NB4 (cell line): ENCODE measurements at regions not wholly inside any gene's neighbourhood (a gene's known extent, or its start where the extent isn't known, plus 50 kb on each side); places are given as distances from the start of the nearest gene placed in this dataset.

Experiments used
- DNase-seq: peaks from one replicate; pipeline ENCODE4 v3.0.0; 2010; ENCODE audit warnings: low read depth
- H3K4me3 ChIP-seq: one replicate; pipeline ENCODE4 v1.5.1; 2011; ENCODE audit warnings: mild to moderate bottlenecking, low read depth, low read length, moderate library complexity
- MYC ChIP-seq: IDR thresholded peaks from 2 replicates; pipeline ENCODE4 v1.6.1; 2011; ENCODE audit warnings: low read depth, low read length
- POLR2A ChIP-seq: IDR thresholded peaks from 2 replicates; pipeline ENCODE4 v1.6.1; 2011; ENCODE audit warnings: mild to moderate bottlenecking; ENCODE audit not compliant: insufficient read length; ENCODE audit errors: extremely low read depth
- TF ChIP-seq, protein P1 (sequence below): IDR thresholded peaks from 2 replicates; pipeline ENCODE4 v1.6.1; 2011; ENCODE audit warnings: low read depth, low read length
- TF ChIP-seq, protein P2 (sequence below): IDR thresholded peaks from one replicate; pipeline ENCODE4 v1.5.1; 2012; ENCODE audit warnings: low read depth, low read length

GRCh38 chr15:39172380-39173281 lies 408.2 kb upstream of the THBS1 start:
- H3K4me3 ChIP-seq, result no peak overlapping the region
- DNase-seq, result no peak
- TF ChIP-seq POLR2A (no peak), MYC (no peak)
- TF ChIP-seq, protein P1, sequence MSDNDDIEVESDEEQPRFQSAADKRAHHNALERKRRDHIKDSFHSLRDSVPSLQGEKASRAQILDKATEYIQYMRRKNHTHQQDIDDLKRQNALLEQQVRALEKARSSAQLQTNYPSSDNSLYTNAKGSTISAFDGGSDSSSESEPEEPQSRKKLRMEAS, result no peak
- TF ChIP-seq, protein P2, sequence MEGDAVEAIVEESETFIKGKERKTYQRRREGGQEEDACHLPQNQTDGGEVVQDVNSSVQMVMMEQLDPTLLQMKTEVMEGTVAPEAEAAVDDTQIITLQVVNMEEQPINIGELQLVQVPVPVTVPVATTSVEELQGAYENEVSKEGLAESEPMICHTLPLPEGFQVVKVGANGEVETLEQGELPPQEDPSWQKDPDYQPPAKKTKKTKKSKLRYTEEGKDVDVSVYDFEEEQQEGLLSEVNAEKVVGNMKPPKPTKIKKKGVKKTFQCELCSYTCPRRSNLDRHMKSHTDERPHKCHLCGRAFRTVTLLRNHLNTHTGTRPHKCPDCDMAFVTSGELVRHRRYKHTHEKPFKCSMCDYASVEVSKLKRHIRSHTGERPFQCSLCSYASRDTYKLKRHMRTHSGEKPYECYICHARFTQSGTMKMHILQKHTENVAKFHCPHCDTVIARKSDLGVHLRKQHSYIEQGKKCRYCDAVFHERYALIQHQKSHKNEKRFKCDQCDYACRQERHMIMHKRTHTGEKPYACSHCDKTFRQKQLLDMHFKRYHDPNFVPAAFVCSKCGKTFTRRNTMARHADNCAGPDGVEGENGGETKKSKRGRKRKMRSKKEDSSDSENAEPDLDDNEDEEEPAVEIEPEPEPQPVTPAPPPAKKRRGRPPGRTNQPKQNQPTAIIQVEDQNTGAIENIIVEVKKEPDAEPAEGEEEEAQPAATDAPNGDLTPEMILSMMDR, result no peak

GRCh38 chr15:39173426-39173825 lies 407.5 kb upstream of the THBS1 start:
- no peak overlapping the region for H3K4me3 ChIP-seq
- no peak for TF ChIP-seq POLR2A
- no peak for TF ChIP-seq MYC
- TF ChIP-seq, protein P2, result no peak
- TF ChIP-seq, protein P1, result no peak
- no peak for DNase-seq

- TF ChIP-seq POLR2A, result no peak
- TF ChIP-seq, protein P2, result no peak
- TF ChIP-seq, protein P1, result no peak
- no peak for TF ChIP-seq MYC
- H3K4me3 ChIP-seq, result no peak overlapping the region
- DNase-seq, result no peak
Observed at GRCh38 chr15:39174332-39174731, 406.5 kb upstream of the THBS1 start.

DNA sequence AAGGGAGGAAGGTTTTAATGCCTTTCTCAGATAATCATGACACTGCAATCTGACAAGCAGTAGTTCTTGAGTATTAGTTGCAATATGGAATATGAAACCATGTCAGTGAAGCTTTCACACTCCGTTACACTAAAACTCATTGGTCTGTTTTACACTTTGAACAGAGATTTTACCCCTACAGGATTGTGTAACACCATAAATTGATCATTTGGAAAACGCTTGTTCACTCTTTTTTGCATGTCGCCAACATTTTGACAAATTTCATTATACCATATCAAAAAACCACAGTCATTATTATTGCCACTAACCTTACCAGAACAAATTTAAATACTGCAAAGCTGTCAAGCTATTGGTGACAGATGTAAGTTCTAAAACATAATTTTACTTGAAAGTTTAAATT lies 404.8 kb upstream of the THBS1 start:
- no peak overlapping the region for H3K4me3 ChIP-seq
- no peak for DNase-seq
- TF ChIP-seq, protein P2, result no peak
- TF ChIP-seq, protein P1, result no peak
- TF ChIP-seq MYC (no peak), POLR2A (no peak)

DNA sequence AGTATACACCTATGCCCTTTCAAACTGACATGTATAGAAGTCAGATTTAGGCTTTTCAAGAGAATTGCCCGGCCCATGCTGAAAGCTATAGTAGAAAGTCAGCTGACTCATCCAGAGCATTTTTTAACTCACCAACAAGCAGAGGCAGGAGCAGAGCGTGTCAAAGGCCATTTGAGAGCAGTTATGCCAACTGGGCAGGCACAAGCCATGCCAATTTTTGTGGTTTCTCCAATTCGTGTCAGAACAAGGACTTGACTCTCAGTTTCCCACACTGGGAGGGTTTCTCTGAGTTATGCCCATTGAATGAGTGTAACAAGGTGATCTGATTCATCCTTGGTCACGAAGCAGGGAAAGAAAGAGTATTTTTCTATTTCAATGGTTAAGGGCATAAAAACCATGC lies 403.3 kb upstream of the THBS1 start:
- TF ChIP-seq MYC (no peak), POLR2A (no peak)
- TF ChIP-seq, protein P1, result no peak
- TF ChIP-seq, protein P2, result no peak
- H3K4me3 ChIP-seq, result no peak overlapping the region
- DNase-seq, result no peak
